Neural crest cell (in vitro differentiated cells): ENCODE measurements at regions not wholly inside any gene's neighbourhood (a gene's known extent, or its start where the extent isn't known, plus 50 kb on each side); places are given as distances from the start of the nearest gene placed in this dataset.

Experiments used
- DNase-seq: peaks from one replicate; pipeline ENCODE4 v3.0.0; 2021; ENCODE audit warnings: low read depth, mixed read lengths, low spot score
- H3K27ac Mint-ChIP-seq: one replicate; pipeline ENCODE4 v1.8.0; 2021; ENCODE audit warnings: mild to moderate bottlenecking, mixed read lengths; ENCODE audit not compliant: unreplicated experiment
- H3K27me3 Mint-ChIP-seq: 2 replicates; pipeline ENCODE4 v1.8.0; 2021; ENCODE audit warnings: low read depth, mild to moderate bottlenecking, mixed read lengths
- H3K36me3 Mint-ChIP-seq: 2 replicates; pipeline ENCODE4 v1.8.0; 2021; ENCODE audit warnings: low read depth, mild to moderate bottlenecking, mixed read lengths
- H3K4me1 Mint-ChIP-seq: 2 replicates; pipeline ENCODE4 v1.8.0; 2021; ENCODE audit warnings: mixed read lengths
- H3K4me3 Mint-ChIP-seq: one replicate; pipeline ENCODE4 v1.8.0; 2021; ENCODE audit warnings: mild to moderate bottlenecking, mixed read lengths
- H3K9me3 Mint-ChIP-seq: 2 replicates; pipeline ENCODE4 v1.8.0; 2021; ENCODE audit warnings: mixed read lengths
- TF ChIP-seq, protein P1 (sequence below): fragments of 200-600 bp; sonication (generic); conservative IDR thresholded peaks from 2 replicates; pipeline ENCODE4 v1.5.0; 2021; ENCODE audit warnings: antibody characterized with exemption, mild to moderate bottlenecking

DNA sequence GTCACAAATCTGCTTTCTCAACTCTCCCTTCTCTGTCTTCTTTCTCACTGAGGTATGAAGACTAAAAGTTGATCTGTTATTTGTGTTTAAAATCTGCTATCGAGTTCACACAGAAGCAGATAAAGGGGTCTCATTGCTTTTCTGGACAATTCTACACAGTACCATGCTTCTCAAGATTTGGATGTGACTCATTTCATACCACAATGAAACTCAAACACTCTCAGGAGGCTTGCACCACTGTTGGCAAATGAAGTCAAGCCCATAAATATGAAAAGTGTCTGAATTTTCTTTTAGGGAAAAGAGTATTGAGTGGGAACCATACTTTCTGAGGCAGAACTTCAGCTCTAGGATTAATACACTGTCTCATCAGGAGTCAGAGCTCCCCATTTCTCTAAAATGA, 274.6 kb upstream of the CYRIA start:
- H3K36me3 Mint-ChIP-seq, result no peaks in the 10 kb centered on the region
- peaks cover 12% of the 10 kb centered on the region for H3K27me3 Mint-ChIP-seq
- H3K4me3 Mint-ChIP-seq, result no peak overlapping the region
- DNase-seq, result no peak
- H3K4me1 Mint-ChIP-seq, result no peaks in the 10 kb centered on the region
- H3K9me3 Mint-ChIP-seq, result peaks cover 2% of the 10 kb centered on the region
- TF ChIP-seq, protein P1, sequence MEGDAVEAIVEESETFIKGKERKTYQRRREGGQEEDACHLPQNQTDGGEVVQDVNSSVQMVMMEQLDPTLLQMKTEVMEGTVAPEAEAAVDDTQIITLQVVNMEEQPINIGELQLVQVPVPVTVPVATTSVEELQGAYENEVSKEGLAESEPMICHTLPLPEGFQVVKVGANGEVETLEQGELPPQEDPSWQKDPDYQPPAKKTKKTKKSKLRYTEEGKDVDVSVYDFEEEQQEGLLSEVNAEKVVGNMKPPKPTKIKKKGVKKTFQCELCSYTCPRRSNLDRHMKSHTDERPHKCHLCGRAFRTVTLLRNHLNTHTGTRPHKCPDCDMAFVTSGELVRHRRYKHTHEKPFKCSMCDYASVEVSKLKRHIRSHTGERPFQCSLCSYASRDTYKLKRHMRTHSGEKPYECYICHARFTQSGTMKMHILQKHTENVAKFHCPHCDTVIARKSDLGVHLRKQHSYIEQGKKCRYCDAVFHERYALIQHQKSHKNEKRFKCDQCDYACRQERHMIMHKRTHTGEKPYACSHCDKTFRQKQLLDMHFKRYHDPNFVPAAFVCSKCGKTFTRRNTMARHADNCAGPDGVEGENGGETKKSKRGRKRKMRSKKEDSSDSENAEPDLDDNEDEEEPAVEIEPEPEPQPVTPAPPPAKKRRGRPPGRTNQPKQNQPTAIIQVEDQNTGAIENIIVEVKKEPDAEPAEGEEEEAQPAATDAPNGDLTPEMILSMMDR, result no peak
- no peak overlapping the region for H3K27ac Mint-ChIP-seq

DNA sequence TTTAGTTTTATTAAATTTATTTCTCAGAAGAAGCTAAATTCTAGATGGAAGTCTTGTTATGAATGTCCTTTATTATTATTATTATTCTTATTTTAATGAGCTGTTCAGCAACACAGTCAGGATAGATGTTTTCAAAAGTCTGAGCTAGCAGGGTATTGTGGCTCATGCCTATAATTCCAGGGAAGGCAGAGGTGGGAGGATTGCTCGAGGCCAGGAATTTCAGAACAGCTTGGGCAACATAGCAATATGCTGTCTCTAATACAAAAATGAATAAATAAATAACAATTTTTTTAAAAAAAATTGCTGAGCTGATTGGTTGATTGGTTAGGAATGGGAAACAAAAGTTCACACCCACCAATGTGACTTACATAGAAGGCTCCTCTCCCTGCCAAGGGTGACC, 274.1 kb upstream of the CYRIA start:
- TF ChIP-seq, protein P1, result no peak
- Mint-ChIP-seq H3K9me3 (peaks cover 2% of the 10 kb centered on the region), H3K4me1 (no peaks in the 10 kb centered on the region), H3K27me3 (peaks cover 12% of the 10 kb centered on the region), H3K27ac (no peak overlapping the region), H3K36me3 (no peaks in the 10 kb centered on the region), H3K4me3 (no peak overlapping the region)
- DNase-seq, result no peak

DNA sequence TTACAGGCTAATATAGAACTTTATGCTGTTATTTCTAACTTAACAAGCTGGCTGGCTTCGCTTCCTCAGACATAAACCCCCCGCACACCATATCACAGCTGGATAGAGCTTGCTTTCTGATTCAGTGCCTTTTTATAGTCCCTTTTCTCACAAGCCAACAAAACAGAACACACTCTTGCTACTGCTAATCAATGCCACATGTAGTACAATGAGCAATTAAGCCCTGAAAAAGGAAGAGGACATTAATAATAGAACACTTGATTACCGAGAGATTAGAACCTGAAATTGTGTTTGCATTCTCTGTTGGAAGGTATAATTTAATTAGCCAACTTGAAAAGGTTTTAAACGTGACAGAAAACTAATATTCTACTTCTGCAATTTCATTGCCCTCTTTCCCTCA, 267.7 kb upstream of the CYRIA start:
- Mint-ChIP-seq H3K36me3 (no peaks in the 10 kb centered on the region), H3K27me3 (peaks cover 12% of the 10 kb centered on the region), H3K4me3 (no peak overlapping the region), H3K27ac (no peak overlapping the region), H3K9me3 (peaks cover 2% of the 10 kb centered on the region), H3K4me1 (peaks cover 9% of the 10 kb centered on the region)
- no peak for DNase-seq
- TF ChIP-seq, protein P1, result no peak

DNA sequence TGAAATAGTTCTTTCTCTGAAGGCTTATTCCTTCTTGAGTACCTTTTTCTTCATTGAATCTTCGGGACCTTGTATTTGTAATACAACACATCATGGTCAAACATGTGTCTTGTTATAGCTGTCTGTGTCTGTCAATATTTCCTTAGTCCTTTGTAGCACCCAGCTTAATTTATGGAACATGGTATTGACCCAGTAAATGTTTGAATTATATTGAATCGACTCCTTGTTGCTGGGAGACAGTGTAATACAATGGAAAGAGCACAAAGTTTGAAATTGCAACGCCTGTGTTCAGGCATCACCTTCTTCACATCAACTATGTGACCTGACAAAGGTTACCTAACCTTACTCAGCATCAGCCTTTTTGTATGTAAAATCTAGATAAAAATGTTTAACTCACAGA, 267.2 kb upstream of the CYRIA start:
- TF ChIP-seq, protein P1, result no peak
- DNase-seq, result no peak
- Mint-ChIP-seq H3K9me3 (peaks cover 2% of the 10 kb centered on the region), H3K27me3 (peaks cover 12% of the 10 kb centered on the region), H3K36me3 (no peaks in the 10 kb centered on the region), H3K27ac (no peak overlapping the region), H3K4me3 (no peak overlapping the region), H3K4me1 (peaks cover 9% of the 10 kb centered on the region)

DNA sequence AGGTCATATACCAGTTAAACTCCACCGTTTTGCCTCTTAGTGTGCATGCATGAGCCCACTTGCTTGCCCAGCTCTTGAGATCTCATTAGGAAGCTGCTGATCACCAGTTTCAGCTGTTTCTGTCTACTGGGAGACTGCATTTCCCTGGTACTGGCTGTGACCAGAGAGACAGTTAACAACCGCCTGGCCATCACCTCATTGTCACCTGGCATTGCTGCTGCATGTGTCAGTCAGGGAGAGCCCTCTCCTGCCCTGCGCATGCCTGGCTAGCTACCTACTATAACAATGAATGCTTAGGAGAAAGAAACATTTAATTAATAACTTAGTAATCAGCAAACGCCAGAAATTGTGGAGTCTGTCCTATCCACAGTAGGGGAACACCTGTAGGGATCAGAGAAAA, 265.8 kb upstream of the CYRIA start:
- TF ChIP-seq, protein P1, result no peak
- Mint-ChIP-seq H3K27ac (peak overlapping the region; percentile 16), H3K4me3 (no peak overlapping the region), H3K4me1 (peaks cover 9% of the 10 kb centered on the region), H3K27me3 (peaks cover 4% of the 10 kb centered on the region), H3K36me3 (no peaks in the 10 kb centered on the region), H3K9me3 (no peaks in the 10 kb centered on the region)
- DNase-seq, result no peak

DNA sequence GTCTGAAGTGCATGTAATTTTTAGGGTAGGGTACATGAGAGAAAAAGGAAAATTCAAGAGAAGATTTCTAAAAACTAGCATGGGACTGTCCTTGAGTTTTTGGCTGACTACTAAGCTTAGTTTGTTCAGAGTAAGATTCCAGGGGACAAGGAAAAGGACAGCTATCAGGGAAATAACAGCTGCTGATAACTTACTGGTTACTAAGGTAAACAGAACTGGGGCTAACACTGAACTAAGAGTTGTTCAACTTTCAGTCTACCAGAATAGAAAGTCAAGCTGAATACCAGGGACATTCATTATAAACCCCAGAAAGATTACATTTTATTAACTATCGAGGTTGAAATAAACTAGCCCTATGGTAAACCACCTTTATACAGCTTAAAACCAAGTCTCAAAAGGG, 261.8 kb upstream of the CYRIA start:
- no peak overlapping the region for H3K4me3 Mint-ChIP-seq
- no peaks in the 10 kb centered on the region for H3K9me3 Mint-ChIP-seq
- TF ChIP-seq, protein P1, result no peak
- DNase-seq, result no peak
- no peak overlapping the region for H3K27ac Mint-ChIP-seq
- H3K36me3 Mint-ChIP-seq, result no peaks in the 10 kb centered on the region
- H3K27me3 Mint-ChIP-seq, result no peaks in the 10 kb centered on the region
- H3K4me1 Mint-ChIP-seq, result peaks cover under 1% of the 10 kb centered on the region
